Vagina (tissue), 2 donors: ENCODE measurements at regions not wholly inside any gene's neighbourhood (a gene's known extent, or its start where the extent isn't known, plus 50 kb on each side); places are given as distances from the start of the nearest gene placed in this dataset.

Source experiments
- CTCF ChIP-seq, 3 experiments: fragments of 450-650 bp in 2 of 3; fragments of 200-600 bp in 1 of 3; sonication (generic) in 1 of 3; IDR thresholded peaks; one replicate each; pipeline ENCODE4 v1.5.1; 2017 to 2019; ENCODE audit warnings: antibody characterized with exemption in 3 of 3, mild to moderate bottlenecking in 2 of 3, moderate library complexity in 2 of 3
- POLR2A ChIP-seq, 2 donors: fragments of 450-650 bp; IDR thresholded peaks; one replicate each; pipeline ENCODE4 v1.6.1; 2017; ENCODE audit warnings: antibody characterized with exemption in 2 of 2, mild to moderate bottlenecking in 2 of 2, moderate library complexity in 2 of 2
- POLR2AphosphoS5 ChIP-seq, 2 donors: sonication (generic); formaldehyde crosslinking; IDR thresholded peaks; one replicate each; pipeline ENCODE4 v1.9.0; 2017; ENCODE audit warnings: antibody characterized with exemption in 2 of 2, mild to moderate bottlenecking in 2 of 2, low read depth in 1 of 2; ENCODE audit not compliant: insufficient read depth in 1 of 2

GRCh38 chr1:186615332-186615731 lies 64.9 kb downstream of the PTGS2 start:
- TF ChIP-seq POLR2A (IDR thresholded peaks at IDR 0.05) (no peak), CTCF (IDR thresholded peaks at IDR 0.05) (no peak), POLR2AphosphoS5 (IDR thresholded peaks at IDR 0.05; ENCODE audit: insufficient read depth in 1 of 2, low read depth in 1 of 2) (no peak)
